Uterus (tissue), 3 donors: ENCODE measurements at regions not wholly inside any gene's neighbourhood (a gene's known extent, or its start where the extent isn't known, plus 50 kb on each side); places are given as distances from the start of the nearest gene placed in this dataset.
A peak's percentile ranks its signal among the peaks of the same experiment; 100 is the strongest.

Experiments
- DNase-seq, 2 donors: peaks; one replicate each; pipeline ENCODE4 v3.0.0-alpha.2; 2019 to 2020
- H3K27ac ChIP-seq, 2 donors: fragments of 200-600 bp; sonication (generic); 1 replicate in 1 of 2; 2 replicates in 1 of 2; pipeline ENCODE4 v1.5.1; 2016 to 2018
- H3K27me3 ChIP-seq, 2 donors: fragments of 200-600 bp; sonication (generic); one replicate each; pipeline ENCODE4 v1.5.1; 2018 to 2019; ENCODE audit warnings: control low read depth in 1 of 2
- H3K36me3 ChIP-seq, 2 donors: fragments of 200-600 bp; sonication (generic); one replicate each; pipeline ENCODE4 v1.5.1; 2019; ENCODE audit warnings: control low read depth in 1 of 2
- H3K4me1 ChIP-seq, 2 donors: fragments of 200-600 bp; sonication (generic); one replicate each; pipeline ENCODE4 v1.5.1; 2018 to 2019; ENCODE audit warnings: control low read depth in 1 of 2
- H3K4me3 ChIP-seq, 2 donors: fragments of 200-600 bp; sonication (generic); 1 replicate in 1 of 2; 2 replicates in 1 of 2; pipeline ENCODE4 v1.5.1; 2018 to 2019; ENCODE audit warnings: mild to moderate bottlenecking in 1 of 2
- H3K9me3 ChIP-seq, 2 donors: fragments of 200-600 bp; sonication (generic); one replicate each; pipeline ENCODE4 v1.5.1; 2019; ENCODE audit warnings: control low read depth in 1 of 2
- POLR2A ChIP-seq, 2 donors: fragments of 450-650 bp; IDR thresholded peaks; one replicate each; pipeline ENCODE4 v1.6.1; 2016; ENCODE audit warnings: antibody characterized with exemption in 2 of 2, mild to moderate bottlenecking in 1 of 2, moderate library complexity in 1 of 2
- intact Hi-C: fragments of 100-400 bp; cut with DNase I; formaldehyde crosslinking; loops from one replicate; pipeline ENCODE4 v1.15.1; 2023; ENCODE audit warnings: low total_unique reads
- TF ChIP-seq, protein P1 (sequence below), 4 experiments: fragments of 200-600 bp in 2 of 4; fragments of 450-650 bp in 2 of 4; sonication (generic) in 2 of 4; IDR thresholded peaks; one replicate each; pipeline ENCODE4 v1.5.1; 2016 to 2019; ENCODE audit warnings: antibody characterized with exemption in 4 of 4, mild to moderate bottlenecking in 2 of 4, moderate library complexity in 1 of 4
- donor health status: DM: yes; HTN: yes; CAD: no.

- no peaks in the 10 kb centered on the region for H3K36me3 ChIP-seq
- no peak for DNase-seq
- H3K4me3 ChIP-seq: no peak overlapping the region
- intact Hi-C loops: no loop called here
- H3K27ac ChIP-seq: no peak overlapping the region
- TF ChIP-seq, protein P1, sequence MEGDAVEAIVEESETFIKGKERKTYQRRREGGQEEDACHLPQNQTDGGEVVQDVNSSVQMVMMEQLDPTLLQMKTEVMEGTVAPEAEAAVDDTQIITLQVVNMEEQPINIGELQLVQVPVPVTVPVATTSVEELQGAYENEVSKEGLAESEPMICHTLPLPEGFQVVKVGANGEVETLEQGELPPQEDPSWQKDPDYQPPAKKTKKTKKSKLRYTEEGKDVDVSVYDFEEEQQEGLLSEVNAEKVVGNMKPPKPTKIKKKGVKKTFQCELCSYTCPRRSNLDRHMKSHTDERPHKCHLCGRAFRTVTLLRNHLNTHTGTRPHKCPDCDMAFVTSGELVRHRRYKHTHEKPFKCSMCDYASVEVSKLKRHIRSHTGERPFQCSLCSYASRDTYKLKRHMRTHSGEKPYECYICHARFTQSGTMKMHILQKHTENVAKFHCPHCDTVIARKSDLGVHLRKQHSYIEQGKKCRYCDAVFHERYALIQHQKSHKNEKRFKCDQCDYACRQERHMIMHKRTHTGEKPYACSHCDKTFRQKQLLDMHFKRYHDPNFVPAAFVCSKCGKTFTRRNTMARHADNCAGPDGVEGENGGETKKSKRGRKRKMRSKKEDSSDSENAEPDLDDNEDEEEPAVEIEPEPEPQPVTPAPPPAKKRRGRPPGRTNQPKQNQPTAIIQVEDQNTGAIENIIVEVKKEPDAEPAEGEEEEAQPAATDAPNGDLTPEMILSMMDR (IDR thresholded peaks at IDR 0.05): no peak
- no peak for TF ChIP-seq POLR2A (IDR thresholded peaks at IDR 0.05)
- H3K4me1 ChIP-seq: no peaks in the 10 kb centered on the region
- H3K27me3 ChIP-seq: no peaks in the 10 kb centered on the region
- H3K9me3 ChIP-seq: no peaks in the 10 kb centered on the region
Measured at GRCh38 chr18:34126121-34126520, 98.6 kb downstream of the NOL4 start.

GRCh38 chr18:34122724-34123334 is 101.9 kb downstream of the NOL4 start:
- H3K27me3 ChIP-seq: no peaks in the 10 kb centered on the region
- H3K36me3 ChIP-seq: no peaks in the 10 kb centered on the region
- no peak overlapping the region for H3K27ac ChIP-seq
- H3K4me1 ChIP-seq: no peaks in the 10 kb centered on the region
- H3K9me3 ChIP-seq: no peaks in the 10 kb centered on the region
- DNase-seq: no peak
- TF ChIP-seq, protein P1 (IDR thresholded peaks at IDR 0.05): peak; percentile 39 to 54 (median 48)
- TF ChIP-seq POLR2A (IDR thresholded peaks at IDR 0.05): no peak
- intact Hi-C loops: no loop called here
- H3K4me3 ChIP-seq: no peak overlapping the region

DNA sequence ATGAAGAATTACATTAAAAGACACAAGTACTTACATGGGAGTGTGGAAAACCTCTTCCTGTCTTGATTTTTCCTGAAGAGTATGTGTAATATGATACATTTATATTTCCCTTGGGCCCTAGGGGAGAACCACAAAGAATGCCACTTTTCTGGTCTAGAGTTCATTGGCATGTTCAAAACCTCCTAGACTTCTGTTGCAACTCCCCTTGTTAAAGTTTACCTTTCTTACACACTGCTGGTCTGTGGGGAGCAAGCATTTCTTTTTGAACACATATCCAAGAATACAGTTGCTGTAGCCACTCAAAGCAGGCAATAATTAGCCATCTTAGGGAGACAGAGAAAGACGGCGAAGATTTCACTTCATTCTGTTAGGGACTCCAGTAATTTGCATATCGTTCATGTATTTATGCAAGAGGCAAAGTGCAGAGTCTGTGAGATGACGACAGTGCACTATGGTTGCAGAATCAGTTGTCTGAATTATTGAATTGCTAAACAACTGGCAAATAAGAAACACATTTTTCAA is 103.5 kb downstream of the NOL4 start:
- no peak for DNase-seq
- no peaks in the 10 kb centered on the region for H3K27me3 ChIP-seq
- TF ChIP-seq, protein P1 (IDR thresholded peaks at IDR 0.05): no peak
- no peak for TF ChIP-seq POLR2A (IDR thresholded peaks at IDR 0.05)
- no peak overlapping the region for H3K27ac ChIP-seq
- H3K9me3 ChIP-seq: no peaks in the 10 kb centered on the region
- H3K4me3 ChIP-seq: no peak overlapping the region
- intact Hi-C loops: no loop called here
- no peaks in the 10 kb centered on the region for H3K36me3 ChIP-seq
- no peaks in the 10 kb centered on the region for H3K4me1 ChIP-seq

DNA sequence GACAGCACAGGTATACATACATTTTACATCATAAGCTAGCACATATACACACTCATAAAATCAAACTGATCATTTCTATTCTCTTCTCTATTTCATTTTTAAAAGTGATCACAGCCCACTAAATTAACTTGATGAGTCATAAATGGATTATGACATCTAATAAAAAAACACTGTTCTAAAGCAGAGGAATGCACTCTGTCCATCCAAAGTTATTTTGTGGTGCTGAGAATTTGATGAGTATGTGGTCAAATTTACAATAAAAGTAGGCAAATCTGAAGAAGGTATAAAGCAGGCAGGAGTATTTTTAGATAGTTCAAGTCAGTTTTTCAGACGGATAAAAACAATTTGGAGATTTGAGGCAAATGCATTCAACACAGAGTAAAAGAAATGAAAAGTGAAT is 104.4 kb downstream of the NOL4 start:
- TF ChIP-seq POLR2A (IDR thresholded peaks at IDR 0.05): no peak
- TF ChIP-seq, protein P1 (IDR thresholded peaks at IDR 0.05): no peak
- H3K27me3 ChIP-seq: no peaks in the 10 kb centered on the region
- no peak overlapping the region for H3K27ac ChIP-seq
- H3K4me1 ChIP-seq: no peaks in the 10 kb centered on the region
- no peaks in the 10 kb centered on the region for H3K9me3 ChIP-seq
- intact Hi-C loops: no loop called here
- no peaks in the 10 kb centered on the region for H3K36me3 ChIP-seq
- no peak overlapping the region for H3K4me3 ChIP-seq
- no peak for DNase-seq

- no peaks in the 10 kb centered on the region for H3K27me3 ChIP-seq
- H3K27ac ChIP-seq: no peak overlapping the region
- H3K4me3 ChIP-seq: no peak overlapping the region
- intact Hi-C loops: no loop called here
- H3K4me1 ChIP-seq: no peaks in the 10 kb centered on the region
- H3K9me3 ChIP-seq: no peaks in the 10 kb centered on the region
- DNase-seq: no peak
- no peaks in the 10 kb centered on the region for H3K36me3 ChIP-seq
- TF ChIP-seq, protein P1 (IDR thresholded peaks at IDR 0.05): no peak
- no peak for TF ChIP-seq POLR2A (IDR thresholded peaks at IDR 0.05)
Measured at GRCh38 chr18:34117319-34117718, 107.4 kb downstream of the NOL4 start.
